ENCODE measurements at regions not wholly inside any gene's neighbourhood (a gene's known extent, or its start where the extent isn't known, plus 50 kb on each side); places are given as distances from the start of the nearest gene placed in this dataset.

- TF ChIP-seq PATZ1 (CRISPR knock-in tag; IDR thresholded peaks at IDR 0.05; ENCODE audit: borderline replicate concordance): no peak
- no peak for TF ChIP-seq ZFP3 (CRISPR knock-in tag; IDR thresholded peaks at IDR 0.05)
- TF ChIP-seq ZC3H10 (CRISPR knock-in tag; IDR thresholded peaks at IDR 0.05): no peak
- TF ChIP-seq BACH2 (CRISPR knock-in tag; IDR thresholded peaks at IDR 0.05; ENCODE audit: borderline replicate concordance): no peak
- TF ChIP-seq GLIS3 (CRISPR knock-in tag; IDR thresholded peaks at IDR 0.05): no peak
- no peak for TF ChIP-seq OSR1 (CRISPR knock-in tag; IDR thresholded peaks at IDR 0.05)
- TF ChIP-seq ARNTL (CRISPR knock-in tag; IDR thresholded peaks at IDR 0.05; ENCODE audit: borderline replicate concordance, low read depth): no peak
- no peak for TF ChIP-seq PPARA (CRISPR knock-in tag; IDR thresholded peaks at IDR 0.05; ENCODE audit: borderline replicate concordance)
- no peak for TF ChIP-seq ZNF70 (CRISPR knock-in tag; IDR thresholded peaks at IDR 0.05)
Measured at GRCh38 chr22:48748860-48749554, 1078.7 kb downstream of the BRD1 start.

Data from SK-N-SH treated with all-trans-retinoic acid at 6 μM for 48 hours (cell line).